CD4-positive, alpha-beta T cell (primary cell): ENCODE measurements at regions not wholly inside any gene's neighbourhood (a gene's known extent, or its start where the extent isn't known, plus 50 kb on each side); places are given as distances from the start of the nearest gene placed in this dataset.

Source experiments
- ATAC-seq: fragments of 200-7000 bp; cut with Tn5 transposase; one replicate; pipeline ENCODE4 v1.10.0; 2022; ENCODE audit warnings: mild to moderate bottlenecking; ENCODE audit not compliant: poor library complexity
- CTCF ChIA-PET: fragments of 350-600 bp; sonication (Branson Sonifier 250); formaldehyde crosslinking; loops from one replicate; lab custom pipeline; 2021; ENCODE audit warnings: antibody characterized with exemption, inconsistent platforms; lab: Charles Lee
- POLR2A ChIA-PET: fragments of 350-600 bp; sonication (Branson Sonifier 250); formaldehyde crosslinking; loops from one replicate; lab custom pipeline; 2021; ENCODE audit warnings: antibody characterized with exemption, inconsistent platforms; lab: Charles Lee
- DNase-seq, 14 experiments: peaks; one replicate each; pipeline ENCODE4 v3.0.0-alpha.2; 2013 to 2020; ENCODE audit warnings: mixed read lengths in 2 of 14
- H3K27ac ChIP-seq, 2 donors: one replicate each; pipeline versions ENCODE4 v1.5.1 to v1.7.0; 2013; ENCODE audit warnings: low read length in 2 of 2, low read depth in 1 of 2, mild to moderate bottlenecking in 1 of 2
- H3K27me3 ChIP-seq, 2 experiments: 1 replicate in 1 of 2; 2 replicates in 1 of 2; pipeline versions ENCODE4 v1.6.1 to v1.7.0; 2013; ENCODE audit warnings: low read length in 2 of 2, control low read depth in 1 of 2, mild to moderate bottlenecking in 1 of 2, moderate library complexity in 1 of 2; ENCODE audit not compliant: insufficient read depth in 2 of 2, control insufficient read depth in 1 of 2
- H3K36me3 ChIP-seq: one replicate; pipeline ENCODE4 v1.6.1; 2013; ENCODE audit warnings: low read length, control low read depth; ENCODE audit not compliant: insufficient read depth
- H3K4me1 ChIP-seq: one replicate; pipeline ENCODE4 v1.6.1; 2013; ENCODE audit warnings: low read length, control low read depth; ENCODE audit not compliant: insufficient read depth
- H3K4me3 ChIP-seq: one replicate; pipeline ENCODE4 v1.5.1; 2013; ENCODE audit warnings: mild to moderate bottlenecking, low read length, moderate library complexity
- H3K9me3 ChIP-seq, 2 experiments: 1 replicate in 1 of 2; 2 replicates in 1 of 2; pipeline versions ENCODE4 v1.6.1 to v1.7.0; 2013; ENCODE audit warnings: low read length in 2 of 2, mild to moderate bottlenecking in 2 of 2, control low read depth in 1 of 2, moderate library complexity in 1 of 2; ENCODE audit not compliant: control insufficient read depth in 1 of 2, insufficient read depth in 1 of 2
- H3K27ac Mint-ChIP-seq: one replicate; pipeline ENCODE4 v1.8.0; 2020; ENCODE audit warnings: mixed read lengths
- H3K27me3 Mint-ChIP-seq: one replicate; pipeline ENCODE4 v1.8.0; 2021; ENCODE audit warnings: mixed read lengths
- H3K36me3 Mint-ChIP-seq: one replicate; pipeline ENCODE4 v1.8.0; 2021; ENCODE audit warnings: low read depth, mixed read lengths
- H3K4me1 Mint-ChIP-seq: one replicate; pipeline ENCODE4 v1.8.0; 2021; ENCODE audit warnings: low read depth, mixed read lengths
- H3K4me3 Mint-ChIP-seq: one replicate; pipeline ENCODE4 v1.8.0; 2020; ENCODE audit warnings: mild to moderate bottlenecking, mixed read lengths
- H3K9me3 Mint-ChIP-seq: one replicate; pipeline ENCODE4 v1.8.0; 2020; ENCODE audit warnings: mixed read lengths
- CTCF ChIP-seq: fragments of 200-600 bp; IDR thresholded peaks from one replicate; pipeline ENCODE4 v1.8.0; 2022; ENCODE audit warnings: antibody characterized with exemption, mild to moderate bottlenecking
- intact Hi-C, 2 experiments: fragments of 100-400 bp; cut with DNase I in 1 of 2; cut with micrococcal nuclease in 1 of 2; formaldehyde crosslinking; loops; one replicate each; pipeline versions ENCODE4 v1.15.1 to v1.9.0; 2023 to 2025; cut with DNase I, micrococcal nuclease

GRCh38 chr2:72003796-72004195 is 143.9 kb downstream of the CYP26B1 start:
- no peaks in the 10 kb centered on the region for H3K27me3 ChIP-seq
- DNase-seq (no peak), ATAC-seq (no peak)
- ChIA-PET POLR2A (no interaction called here), CTCF (no interaction called here)
- Mint-ChIP-seq H3K36me3 (no peaks in the 10 kb centered on the region), H3K4me1 (no peaks in the 10 kb centered on the region), H3K27me3 (peaks cover 30% of the 10 kb centered on the region), H3K9me3 (no peaks in the 10 kb centered on the region), H3K27ac (no peak overlapping the region), H3K4me3 (no peak overlapping the region)
- H3K4me3 ChIP-seq, result no peak overlapping the region
- H3K9me3 ChIP-seq, result peaks cover 0 to 4% of the 10 kb centered on the region in 2 experiments
- no peak for TF ChIP-seq CTCF
- no peak overlapping the region for H3K27ac ChIP-seq
- no peaks in the 10 kb centered on the region for H3K36me3 ChIP-seq
- no peaks in the 10 kb centered on the region for H3K4me1 ChIP-seq
- intact Hi-C loops, result no loop called here

- intact Hi-C loops, result no loop called here
- ChIA-PET CTCF (no interaction called here), POLR2A (no interaction called here)
- Histone ChIP-seq H3K4me3 (no peak overlapping the region), H3K4me1 (no peaks in the 10 kb centered on the region), H3K27me3 (no peaks in the 10 kb centered on the region), H3K9me3 (peaks cover 0 to 4% of the 10 kb centered on the region in 2 experiments), H3K27ac (no peak overlapping the region), H3K36me3 (no peaks in the 10 kb centered on the region)
- no peaks in the 10 kb centered on the region for H3K36me3 Mint-ChIP-seq
- no peak overlapping the region for H3K27ac Mint-ChIP-seq
- no peaks in the 10 kb centered on the region for H3K4me1 Mint-ChIP-seq
- TF ChIP-seq CTCF, result no peak
- H3K9me3 Mint-ChIP-seq, result no peaks in the 10 kb centered on the region
- no peak overlapping the region for H3K4me3 Mint-ChIP-seq
- DNase-seq (no peak), ATAC-seq (no peak)
- H3K27me3 Mint-ChIP-seq, result peaks cover 30% of the 10 kb centered on the region
Measured at GRCh38 chr2:72003124-72003523, 144.5 kb downstream of the CYP26B1 start.

GRCh38 chr2:72001937-72002690 is 145.5 kb downstream of the CYP26B1 start:
- no peak for TF ChIP-seq CTCF
- ATAC-seq (no peak), DNase-seq (no peak)
- ChIA-PET CTCF (no interaction called here), POLR2A (no interaction called here)
- Mint-ChIP-seq H3K4me3 (no peak overlapping the region), H3K9me3 (no peaks in the 10 kb centered on the region), H3K27ac (no peak overlapping the region), H3K4me1 (no peaks in the 10 kb centered on the region), H3K36me3 (no peaks in the 10 kb centered on the region), H3K27me3 (peaks cover 30% of the 10 kb centered on the region)
- Histone ChIP-seq H3K27ac (no peak overlapping the region), H3K9me3 (peaks cover 0 to 4% of the 10 kb centered on the region in 2 experiments), H3K36me3 (no peaks in the 10 kb centered on the region), H3K4me3 (no peak overlapping the region), H3K4me1 (no peaks in the 10 kb centered on the region), H3K27me3 (no peaks in the 10 kb centered on the region)
- intact Hi-C loops, result no loop called here
